GM12873 (cell line): ENCODE measurements at regions not wholly inside any gene's neighbourhood (a gene's known extent, or its start where the extent isn't known, plus 50 kb on each side); places are given as distances from the start of the nearest gene placed in this dataset.

Experiments used
- TF ChIP-seq, protein P1 (sequence below): IDR thresholded peaks from 2 replicates; pipeline ENCODE4 v1.5.1; 2012; ENCODE audit warnings: low read depth, mild to moderate bottlenecking, moderate library complexity, low read length, control low read depth; ENCODE audit not compliant: insufficient read depth; ENCODE audit errors: missing control alignments

DNA sequence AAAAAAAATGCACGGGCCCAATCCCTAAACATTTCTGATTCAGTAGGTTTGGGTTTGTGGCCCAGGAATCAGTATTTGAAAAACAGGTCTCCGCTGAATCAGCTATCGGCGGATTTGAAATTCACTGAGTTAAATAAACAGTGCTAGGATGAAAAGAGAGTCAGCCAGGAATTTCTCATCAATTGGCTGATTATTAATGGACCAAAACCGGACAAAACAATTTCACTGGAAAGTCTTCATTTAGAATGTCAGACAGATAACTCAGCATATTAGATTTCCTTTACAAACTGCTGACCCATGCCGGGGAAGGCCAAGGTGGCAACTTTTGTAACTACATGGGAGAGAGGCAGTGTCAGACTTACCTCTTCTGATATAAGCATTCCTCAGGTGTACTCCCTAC, 99.4 kb upstream of the LSM6 start:
- TF ChIP-seq, protein P1, sequence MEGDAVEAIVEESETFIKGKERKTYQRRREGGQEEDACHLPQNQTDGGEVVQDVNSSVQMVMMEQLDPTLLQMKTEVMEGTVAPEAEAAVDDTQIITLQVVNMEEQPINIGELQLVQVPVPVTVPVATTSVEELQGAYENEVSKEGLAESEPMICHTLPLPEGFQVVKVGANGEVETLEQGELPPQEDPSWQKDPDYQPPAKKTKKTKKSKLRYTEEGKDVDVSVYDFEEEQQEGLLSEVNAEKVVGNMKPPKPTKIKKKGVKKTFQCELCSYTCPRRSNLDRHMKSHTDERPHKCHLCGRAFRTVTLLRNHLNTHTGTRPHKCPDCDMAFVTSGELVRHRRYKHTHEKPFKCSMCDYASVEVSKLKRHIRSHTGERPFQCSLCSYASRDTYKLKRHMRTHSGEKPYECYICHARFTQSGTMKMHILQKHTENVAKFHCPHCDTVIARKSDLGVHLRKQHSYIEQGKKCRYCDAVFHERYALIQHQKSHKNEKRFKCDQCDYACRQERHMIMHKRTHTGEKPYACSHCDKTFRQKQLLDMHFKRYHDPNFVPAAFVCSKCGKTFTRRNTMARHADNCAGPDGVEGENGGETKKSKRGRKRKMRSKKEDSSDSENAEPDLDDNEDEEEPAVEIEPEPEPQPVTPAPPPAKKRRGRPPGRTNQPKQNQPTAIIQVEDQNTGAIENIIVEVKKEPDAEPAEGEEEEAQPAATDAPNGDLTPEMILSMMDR: no peak

GRCh38 chr4:146073517-146073916, 102.0 kb upstream of the LSM6 start:
- TF ChIP-seq, protein P1: no peak

GRCh38 chr4:146072376-146072775, 103.1 kb upstream of the LSM6 start:
- TF ChIP-seq, protein P1: no peak

GRCh38 chr4:146071390-146071789, 104.1 kb upstream of the LSM6 start:
- TF ChIP-seq, protein P1: no peak

DNA sequence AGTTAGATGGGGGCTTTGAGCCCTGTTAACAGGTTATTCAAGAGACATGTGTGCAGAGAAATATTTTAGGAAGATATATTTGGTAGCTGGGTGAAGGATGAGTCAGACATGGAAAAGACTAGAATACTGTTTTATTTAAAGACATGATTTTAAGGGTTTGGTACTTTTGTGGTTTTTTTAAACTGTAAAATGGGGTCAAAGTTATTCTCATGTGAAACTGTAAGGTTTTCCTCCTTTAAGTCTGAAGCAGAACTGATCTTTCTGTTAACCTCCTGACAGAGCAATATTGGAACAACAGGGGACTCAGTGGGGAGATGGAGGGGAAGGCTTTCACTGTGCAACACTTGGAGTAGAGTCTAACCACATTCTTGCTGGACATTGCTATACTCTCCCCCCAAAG, 112.4 kb upstream of the LSM6 start:
- TF ChIP-seq, protein P1: no peak

DNA sequence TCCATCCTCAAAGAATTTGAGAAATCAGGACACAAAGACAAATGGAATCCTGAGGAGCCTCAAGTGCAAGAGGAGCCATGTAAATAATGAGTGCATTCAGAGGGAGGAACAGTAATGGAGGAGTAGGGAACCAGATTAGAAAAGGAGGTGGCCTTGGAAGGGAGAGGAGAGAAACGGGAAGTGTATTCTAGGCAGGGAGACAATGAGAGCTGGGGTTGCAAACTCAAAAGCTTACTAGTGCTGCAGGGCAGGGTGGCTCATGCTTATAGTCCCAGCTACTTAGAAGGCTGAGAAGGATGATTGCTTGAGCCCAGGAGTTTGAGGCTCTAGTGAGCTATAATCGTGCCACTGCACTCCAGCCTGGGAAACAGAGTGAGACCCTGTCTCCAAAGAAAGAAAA, 113.2 kb upstream of the LSM6 start:
- TF ChIP-seq, protein P1: no peak

DNA sequence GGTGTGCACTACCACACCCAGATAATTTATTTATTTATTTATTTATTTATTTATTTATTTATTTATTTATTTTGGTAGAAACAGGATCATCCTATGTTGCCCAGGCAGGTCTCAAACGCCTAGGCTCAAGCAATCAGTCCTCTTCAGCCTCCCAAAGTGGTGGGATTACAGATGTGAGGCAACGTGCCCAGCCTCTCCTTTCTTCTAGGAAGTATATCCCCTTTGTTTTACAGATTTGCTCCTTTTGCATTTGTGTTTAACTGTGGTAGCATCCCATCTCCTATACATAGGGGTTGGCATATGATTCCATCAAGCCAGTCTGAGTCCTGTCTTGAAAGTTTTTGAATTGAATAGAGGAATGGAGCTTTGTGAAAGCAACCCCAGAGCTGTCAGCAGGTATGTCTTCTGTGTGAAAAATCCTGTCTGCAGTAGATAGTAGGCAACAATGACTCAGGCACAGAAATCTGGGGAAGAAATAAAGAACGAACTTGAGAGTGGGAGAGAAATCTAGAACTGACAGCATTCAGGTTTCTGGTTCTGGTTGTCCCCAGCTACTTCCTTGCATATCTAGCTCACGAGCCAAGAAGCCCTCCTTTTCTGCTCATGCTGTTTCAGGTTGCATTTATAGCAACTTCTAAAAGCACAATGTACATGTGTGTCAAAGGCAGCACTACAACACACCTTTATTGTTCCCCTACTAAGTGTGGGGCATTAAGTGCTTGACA, 113.7 kb upstream of the LSM6 start:
- TF ChIP-seq, protein P1: no peak
